Natural killer cell (primary cell): ENCODE measurements at regions not wholly inside any gene's neighbourhood (a gene's known extent, or its start where the extent isn't known, plus 50 kb on each side); places are given as distances from the start of the nearest gene placed in this dataset.

ENCODE experiments used
- ATAC-seq, 3 donors: fragments of 150-1000 bp in 2 of 3; fragments of 200-7000 bp in 1 of 3; cut with Tn5 transposase; 1 replicate in 1 of 3; 2 replicates in 2 of 3; pipeline ENCODE4 v1.10.0; 2021; ENCODE audit warnings: mild to moderate bottlenecking in 2 of 3, moderate library complexity in 2 of 3
- DNase-seq, 2 donors: peaks; one replicate each; pipeline versions ENCODE4 v3.0.0 to v3.0.0-alpha.2; 2013 to 2021; ENCODE audit warnings: mixed read lengths in 1 of 2
- H3K27ac ChIP-seq: one replicate; pipeline ENCODE4 v1.5.1; 2013; ENCODE audit warnings: mild to moderate bottlenecking, low read length
- H3K27me3 ChIP-seq: one replicate; pipeline ENCODE4 v1.6.1; 2013; ENCODE audit warnings: low read length; ENCODE audit not compliant: control insufficient read depth, insufficient read depth
- H3K36me3 ChIP-seq: one replicate; pipeline ENCODE4 v1.6.1; 2013; ENCODE audit warnings: low read length; ENCODE audit not compliant: control insufficient read depth, insufficient read depth
- H3K4me1 ChIP-seq: one replicate; pipeline ENCODE4 v1.6.1; 2013; ENCODE audit warnings: low read length; ENCODE audit not compliant: control insufficient read depth, insufficient read depth
- H3K4me3 ChIP-seq: one replicate; pipeline ENCODE4 v1.5.1; 2013; ENCODE audit warnings: low read length
- H3K9me3 ChIP-seq: one replicate; pipeline ENCODE4 v1.6.1; 2013; ENCODE audit warnings: low read length; ENCODE audit not compliant: control insufficient read depth, insufficient read depth
- H3K27ac Mint-ChIP-seq, 2 donors: one replicate each; pipeline ENCODE4 v1.8.0; 2022; ENCODE audit warnings: mild to moderate bottlenecking in 2 of 2, mixed read lengths in 2 of 2, moderate library complexity in 1 of 2
- H3K27me3 Mint-ChIP-seq, 2 donors: one replicate each; pipeline ENCODE4 v1.8.0; 2022; ENCODE audit warnings: low read depth in 2 of 2, mixed read lengths in 2 of 2
- H3K36me3 Mint-ChIP-seq: one replicate; pipeline ENCODE4 v1.8.0; 2022; ENCODE audit warnings: mixed read lengths
- H3K4me1 Mint-ChIP-seq, 2 donors: one replicate each; pipeline ENCODE4 v1.8.0; 2022; ENCODE audit warnings: mixed read lengths in 2 of 2
- H3K4me3 Mint-ChIP-seq: one replicate; pipeline ENCODE4 v1.8.0; 2022; ENCODE audit warnings: mild to moderate bottlenecking, moderate library complexity, mixed read lengths
- H3K9me3 Mint-ChIP-seq, 2 donors: one replicate each; pipeline ENCODE4 v1.8.0; 2022; ENCODE audit warnings: mixed read lengths in 2 of 2
- WGBS: methylation state at CpG from one replicate; pipeline ENCODE4 v1.1.7; 2013; ENCODE audit warnings: missing lambda C conversion rate; ENCODE audit not compliant: insufficient coverage; 5-methylcytosine and 5-hydroxymethylcytosine counted together
- intact Hi-C: fragments of 100-400 bp; cut with micrococcal nuclease; formaldehyde crosslinking; loops from one replicate; pipeline ENCODE4 v1.14.2; 2022
- TF ChIP-seq, protein P1 (sequence below): fragments of 200-600 bp; IDR thresholded peaks from one replicate; pipeline ENCODE4 v1.8.0; 2022; ENCODE audit warnings: antibody characterized with exemption

DNA sequence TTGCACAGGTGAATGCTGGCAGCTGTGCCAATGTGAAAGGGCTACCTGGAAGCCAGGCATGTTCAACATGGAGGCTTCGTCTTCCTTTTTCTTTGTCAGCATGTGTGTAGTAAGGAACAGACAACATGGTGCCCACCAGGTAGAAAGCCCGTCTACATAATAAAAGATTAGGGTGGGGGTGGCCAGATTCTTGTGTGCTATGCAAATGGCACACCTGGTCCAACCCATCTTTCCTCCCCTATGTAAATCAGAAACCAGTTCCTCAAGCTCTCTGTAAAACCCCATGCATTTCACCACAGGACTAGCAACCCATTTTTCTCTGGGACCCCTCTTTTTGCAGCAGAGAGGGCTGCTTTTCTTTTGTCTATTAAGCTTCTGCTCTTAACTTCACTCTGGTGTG is 72.3 kb upstream of the ZP4 start:
- no peaks in the 10 kb centered on the region for H3K36me3 ChIP-seq
- intact Hi-C loops = no loop called here
- H3K9me3 ChIP-seq = no peaks in the 10 kb centered on the region
- 80% methylated on average over 1 of the region's 2 CpGs for WGBS
- no peak overlapping the region for H3K27ac Mint-ChIP-seq
- H3K27ac ChIP-seq = no peak overlapping the region
- H3K27me3 Mint-ChIP-seq = no peaks in the 10 kb centered on the region
- ATAC-seq (no peak), DNase-seq (no peak)
- no peak overlapping the region for H3K4me3 Mint-ChIP-seq
- TF ChIP-seq, protein P1, sequence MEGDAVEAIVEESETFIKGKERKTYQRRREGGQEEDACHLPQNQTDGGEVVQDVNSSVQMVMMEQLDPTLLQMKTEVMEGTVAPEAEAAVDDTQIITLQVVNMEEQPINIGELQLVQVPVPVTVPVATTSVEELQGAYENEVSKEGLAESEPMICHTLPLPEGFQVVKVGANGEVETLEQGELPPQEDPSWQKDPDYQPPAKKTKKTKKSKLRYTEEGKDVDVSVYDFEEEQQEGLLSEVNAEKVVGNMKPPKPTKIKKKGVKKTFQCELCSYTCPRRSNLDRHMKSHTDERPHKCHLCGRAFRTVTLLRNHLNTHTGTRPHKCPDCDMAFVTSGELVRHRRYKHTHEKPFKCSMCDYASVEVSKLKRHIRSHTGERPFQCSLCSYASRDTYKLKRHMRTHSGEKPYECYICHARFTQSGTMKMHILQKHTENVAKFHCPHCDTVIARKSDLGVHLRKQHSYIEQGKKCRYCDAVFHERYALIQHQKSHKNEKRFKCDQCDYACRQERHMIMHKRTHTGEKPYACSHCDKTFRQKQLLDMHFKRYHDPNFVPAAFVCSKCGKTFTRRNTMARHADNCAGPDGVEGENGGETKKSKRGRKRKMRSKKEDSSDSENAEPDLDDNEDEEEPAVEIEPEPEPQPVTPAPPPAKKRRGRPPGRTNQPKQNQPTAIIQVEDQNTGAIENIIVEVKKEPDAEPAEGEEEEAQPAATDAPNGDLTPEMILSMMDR = no peak
- peaks cover 8 to 11% of the 10 kb centered on the region in 2 donors for H3K9me3 Mint-ChIP-seq
- H3K4me3 ChIP-seq = no peak overlapping the region
- H3K4me1 ChIP-seq = no peaks in the 10 kb centered on the region
- no peaks in the 10 kb centered on the region for H3K36me3 Mint-ChIP-seq
- no peaks in the 10 kb centered on the region for H3K27me3 ChIP-seq
- no peaks in the 10 kb centered on the region for H3K4me1 Mint-ChIP-seq

DNA sequence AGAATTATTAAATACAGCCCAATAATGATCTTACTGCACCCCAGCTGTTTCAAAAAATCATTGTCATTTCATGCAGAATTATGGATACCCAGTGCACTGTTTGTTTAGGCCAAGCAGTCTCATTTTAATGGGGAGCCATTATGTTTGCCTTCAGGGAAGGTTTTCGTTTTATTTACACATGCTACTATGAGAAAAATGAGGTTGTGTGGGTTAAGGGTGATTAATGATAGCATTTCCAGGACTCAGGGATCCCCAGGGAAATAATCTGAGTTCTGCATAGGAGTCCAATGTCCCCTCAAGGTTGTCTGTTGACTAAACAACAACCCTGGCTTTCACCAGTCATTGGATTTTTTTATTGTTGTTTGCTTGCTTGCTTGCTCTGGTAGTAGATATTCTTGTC is 71.0 kb upstream of the ZP4 start:
- Mint-ChIP-seq H3K27ac (no peak overlapping the region), H3K27me3 (no peaks in the 10 kb centered on the region), H3K4me3 (no peak overlapping the region), H3K4me1 (no peaks in the 10 kb centered on the region), H3K9me3 (peaks cover 3 to 13% of the 10 kb centered on the region in 2 donors), H3K36me3 (no peaks in the 10 kb centered on the region)
- TF ChIP-seq, protein P1 = no peak
- no peaks in the 10 kb centered on the region for H3K27me3 ChIP-seq
- ATAC-seq (no peak), DNase-seq (no peak)
- 42% methylated on average over 1 of the region's 1 CpG for WGBS
- intact Hi-C loops = no loop called here
- no peak overlapping the region for H3K27ac ChIP-seq
- H3K9me3 ChIP-seq = no peaks in the 10 kb centered on the region
- no peaks in the 10 kb centered on the region for H3K36me3 ChIP-seq
- no peaks in the 10 kb centered on the region for H3K4me1 ChIP-seq
- H3K4me3 ChIP-seq = no peak overlapping the region

DNA sequence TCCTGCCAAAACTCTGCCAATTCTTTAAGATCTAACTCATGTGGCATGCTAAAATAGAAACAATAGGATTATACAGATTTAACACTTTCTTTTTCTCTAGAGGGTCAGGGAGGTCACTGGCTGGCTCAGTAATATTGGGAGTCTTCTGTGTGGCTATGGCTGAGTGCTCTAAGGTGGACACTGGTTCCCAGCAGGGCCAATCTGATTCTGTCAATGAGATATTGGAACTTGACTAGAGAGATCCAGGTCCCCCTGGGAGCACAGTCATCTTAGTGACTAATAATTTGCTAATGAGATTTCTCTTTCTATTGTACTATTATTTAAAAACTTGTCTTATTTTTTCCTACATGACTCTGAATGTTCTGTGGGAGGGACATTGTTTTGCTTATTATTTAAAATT is 69.1 kb upstream of the ZP4 start:
- no peak overlapping the region for H3K4me3 ChIP-seq
- no peak for DNase-seq
- H3K27ac Mint-ChIP-seq = no peak overlapping the region
- no peaks in the 10 kb centered on the region for H3K27me3 Mint-ChIP-seq
- H3K27ac ChIP-seq = no peak overlapping the region
- no peaks in the 10 kb centered on the region for H3K4me1 Mint-ChIP-seq
- H3K4me3 Mint-ChIP-seq = no peak overlapping the region
- no peaks in the 10 kb centered on the region for H3K27me3 ChIP-seq
- H3K9me3 Mint-ChIP-seq = peaks cover 3 to 13% of the 10 kb centered on the region in 2 donors
- TF ChIP-seq, protein P1 = no peak
- no peaks in the 10 kb centered on the region for H3K36me3 ChIP-seq
- intact Hi-C loops = no loop called here
- H3K4me1 ChIP-seq = no peaks in the 10 kb centered on the region
- no peak for ATAC-seq
- H3K9me3 ChIP-seq = no peaks in the 10 kb centered on the region
- H3K36me3 Mint-ChIP-seq = no peaks in the 10 kb centered on the region

DNA sequence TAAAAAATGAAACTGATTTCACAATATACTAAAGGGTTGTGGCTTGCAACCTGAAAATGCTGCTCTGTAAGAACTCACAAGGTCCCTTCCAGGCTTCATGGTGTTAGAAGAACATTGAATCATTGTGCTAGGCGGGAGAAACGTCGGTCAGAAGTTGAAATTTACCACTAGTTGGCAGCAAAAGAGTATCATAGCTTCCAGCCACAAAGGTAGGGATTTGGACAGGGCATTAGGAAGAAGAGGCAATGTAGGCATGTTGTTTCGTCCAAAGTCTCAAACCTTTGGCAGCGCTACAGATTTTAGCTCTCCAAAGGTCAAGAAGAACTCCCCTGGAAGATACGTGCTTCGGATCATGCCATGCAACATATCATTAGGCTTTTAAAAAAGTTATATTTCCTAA is 62.5 kb upstream of the ZP4 start:
- H3K27me3 ChIP-seq = no peaks in the 10 kb centered on the region
- H3K36me3 ChIP-seq = no peaks in the 10 kb centered on the region
- Mint-ChIP-seq H3K36me3 (no peaks in the 10 kb centered on the region), H3K27ac (no peak overlapping the region), H3K9me3 (peaks cover 0 to 6% of the 10 kb centered on the region in 2 donors), H3K27me3 (no peaks in the 10 kb centered on the region), H3K4me3 (no peak overlapping the region), H3K4me1 (no peaks in the 10 kb centered on the region)
- DNase-seq = no peak
- H3K4me3 ChIP-seq = no peak overlapping the region
- no peaks in the 10 kb centered on the region for H3K4me1 ChIP-seq
- TF ChIP-seq, protein P1 = no peak
- intact Hi-C loops = no loop called here
- 85% methylated on average over 7 of the region's 7 CpGs for WGBS
- H3K9me3 ChIP-seq = no peaks in the 10 kb centered on the region
- no peak for ATAC-seq
- no peak overlapping the region for H3K27ac ChIP-seq
